NCI-H748 (cell line): ENCODE measurements at regions not wholly inside any gene's neighbourhood (a gene's known extent, or its start where the extent isn't known, plus 50 kb on each side); places are given as distances from the start of the nearest gene placed in this dataset.

Source experiments
- DNase-seq: peaks from one replicate; lab custom pipeline; 2025; ENCODE audit not compliant: unreplicated experiment; lab: John Stamatoyannopoulos, UW

GRCh38 chr9:108526518-108526917 lies 329.3 kb downstream of the ACTL7B start:
- DNase-seq = no peak

- no peak for DNase-seq
These were observed 330.6 kb downstream of the ACTL7B start for GRCh38 chr9:108525186-108525585.

GRCh38 chr9:108521063-108521590 lies 334.7 kb downstream of the ACTL7B start:
- DNase-seq = no peak

- DNase-seq = no peak
These were observed 336.3 kb downstream of the ACTL7B start for GRCh38 chr9:108519437-108519836.

GRCh38 chr9:108517651-108518365 lies 338.0 kb downstream of the ACTL7B start:
- DNase-seq = no peak

GRCh38 chr9:108516391-108516790 lies 339.4 kb downstream of the ACTL7B start:
- DNase-seq = no peak

- DNase-seq = no peak
These were observed 339.9 kb downstream of the ACTL7B start for GRCh38 chr9:108515856-108516255.

GRCh38 chr9:108512426-108513173 lies 343.2 kb downstream of the ACTL7B start:
- no peak for DNase-seq

- DNase-seq = no peak
These were observed 344.5 kb downstream of the ACTL7B start for GRCh38 chr9:108511307-108511706.

GRCh38 chr9:108496846-108497245 lies 358.9 kb downstream of the ACTL7B start:
- DNase-seq = no peak

- DNase-seq = no peak
These were observed 366.2 kb downstream of the ACTL7B start for GRCh38 chr9:108489567-108489966.

GRCh38 chr9:108486831-108487230 lies 369.0 kb downstream of the ACTL7B start:
- DNase-seq = no peak

- no peak for DNase-seq
These were observed 371.3 kb downstream of the ACTL7B start for GRCh38 chr9:108484468-108484867.

- no peak for DNase-seq
These were observed 372.1 kb downstream of the ACTL7B start for GRCh38 chr9:108483676-108484075.

GRCh38 chr9:108479989-108480652 lies 375.7 kb downstream of the ACTL7B start:
- no peak for DNase-seq

GRCh38 chr9:108478431-108479332 lies 377.1 kb downstream of the ACTL7B start:
- no peak for DNase-seq

GRCh38 chr9:108477529-108478006 lies 378.2 kb downstream of the ACTL7B start:
- DNase-seq = peak; percentile 97

GRCh38 chr9:108476574-108476973 lies 379.2 kb downstream of the ACTL7B start:
- DNase-seq = no peak

- peak; percentile 8 for DNase-seq
These were observed 380.0 kb downstream of the ACTL7B start for GRCh38 chr9:108475813-108476212.

- DNase-seq = no peak
These were observed 381.4 kb downstream of the ACTL7B start for GRCh38 chr9:108474356-108474755.
